Body of pancreas (tissue), 4 donors: ENCODE measurements at regions not wholly inside any gene's neighbourhood (a gene's known extent, or its start where the extent isn't known, plus 50 kb on each side); places are given as distances from the start of the nearest gene placed in this dataset.

Source experiments
- POLR2A ChIP-seq, 3 donors: fragments of 450-650 bp; IDR thresholded peaks; one replicate each; pipeline ENCODE4 v1.6.1; 2016; ENCODE audit warnings: antibody characterized with exemption in 3 of 3, mild to moderate bottlenecking in 2 of 3
- TF ChIP-seq, protein P1 (sequence below), 7 experiments: fragments of 450-650 bp in 4 of 7; fragments of 200-600 bp in 3 of 7; sonication (generic) in 3 of 7; IDR thresholded peaks; one replicate each; pipeline ENCODE4 v1.5.1; 2016 to 2019; ENCODE audit warnings: antibody characterized with exemption in 7 of 7

DNA sequence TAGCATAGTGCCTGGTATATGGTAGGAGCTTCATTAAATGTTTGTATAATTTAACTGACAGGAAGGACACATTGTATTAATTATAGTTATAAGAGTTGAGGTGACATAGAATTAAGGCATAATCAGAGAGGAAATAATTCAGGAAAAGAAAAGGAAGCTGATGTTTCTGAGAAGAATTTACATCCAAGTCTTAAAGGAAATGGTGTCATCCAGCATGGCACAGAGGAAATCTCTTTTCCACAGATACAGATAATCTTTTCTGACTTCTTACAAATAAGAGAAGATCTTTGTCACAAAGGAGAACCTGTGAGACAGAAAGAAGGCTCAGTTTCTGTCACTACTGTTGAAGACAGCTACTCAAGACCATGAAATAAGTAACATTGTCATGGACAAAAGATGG is 222.5 kb downstream of the GJA1 start:
- TF ChIP-seq POLR2A (IDR thresholded peaks at IDR 0.05) = no peak
- TF ChIP-seq, protein P1, sequence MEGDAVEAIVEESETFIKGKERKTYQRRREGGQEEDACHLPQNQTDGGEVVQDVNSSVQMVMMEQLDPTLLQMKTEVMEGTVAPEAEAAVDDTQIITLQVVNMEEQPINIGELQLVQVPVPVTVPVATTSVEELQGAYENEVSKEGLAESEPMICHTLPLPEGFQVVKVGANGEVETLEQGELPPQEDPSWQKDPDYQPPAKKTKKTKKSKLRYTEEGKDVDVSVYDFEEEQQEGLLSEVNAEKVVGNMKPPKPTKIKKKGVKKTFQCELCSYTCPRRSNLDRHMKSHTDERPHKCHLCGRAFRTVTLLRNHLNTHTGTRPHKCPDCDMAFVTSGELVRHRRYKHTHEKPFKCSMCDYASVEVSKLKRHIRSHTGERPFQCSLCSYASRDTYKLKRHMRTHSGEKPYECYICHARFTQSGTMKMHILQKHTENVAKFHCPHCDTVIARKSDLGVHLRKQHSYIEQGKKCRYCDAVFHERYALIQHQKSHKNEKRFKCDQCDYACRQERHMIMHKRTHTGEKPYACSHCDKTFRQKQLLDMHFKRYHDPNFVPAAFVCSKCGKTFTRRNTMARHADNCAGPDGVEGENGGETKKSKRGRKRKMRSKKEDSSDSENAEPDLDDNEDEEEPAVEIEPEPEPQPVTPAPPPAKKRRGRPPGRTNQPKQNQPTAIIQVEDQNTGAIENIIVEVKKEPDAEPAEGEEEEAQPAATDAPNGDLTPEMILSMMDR (IDR thresholded peaks at IDR 0.05) = no peak
